HG03558 (cell line): ENCODE measurements at regions not wholly inside any gene's neighbourhood (a gene's known extent, or its start where the extent isn't known, plus 50 kb on each side); places are given as distances from the start of the nearest gene placed in this dataset.

Experiments
- ATAC-seq: cut with Tn5 transposase; IDR thresholded peaks from one replicate; pipeline ENCODE4 v1.9.1; 2021; ENCODE audit warnings: moderate number of reproducible peaks; ENCODE audit not compliant: unreplicated experiment; ENCODE audit errors: extremely low read depth

DNA sequence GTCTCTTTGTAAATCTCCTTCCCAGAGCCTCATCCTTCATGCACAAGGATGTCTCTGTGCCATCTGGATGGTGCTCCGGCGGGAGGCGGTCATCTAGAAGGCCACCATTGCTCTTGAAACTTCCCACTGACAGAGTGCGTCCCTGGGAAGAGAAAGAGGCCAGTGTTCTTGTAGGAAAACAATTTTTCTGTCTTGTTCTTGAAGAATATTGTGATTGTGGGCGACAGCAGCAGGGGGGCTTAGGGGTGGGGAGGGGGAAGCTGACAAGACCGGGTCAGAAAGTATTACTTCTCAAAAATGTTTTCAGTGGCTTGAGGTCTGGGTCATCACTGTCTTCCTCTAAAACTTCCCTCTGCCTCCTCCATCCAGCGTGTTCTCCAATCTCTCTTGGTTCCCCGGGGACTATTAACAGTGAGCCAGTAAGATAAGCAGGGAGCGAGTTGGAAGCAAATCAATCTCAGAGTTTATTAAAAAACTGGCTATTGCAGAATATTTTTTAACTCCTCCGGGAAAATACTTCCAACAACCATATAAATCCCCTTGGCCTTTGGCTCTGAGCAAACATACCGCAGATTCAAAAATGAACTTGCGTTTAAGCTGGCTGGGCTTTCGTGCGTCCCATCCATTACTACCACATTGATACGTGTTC is 597.8 kb upstream of the MGMT start:
- ATAC-seq: no peak

DNA sequence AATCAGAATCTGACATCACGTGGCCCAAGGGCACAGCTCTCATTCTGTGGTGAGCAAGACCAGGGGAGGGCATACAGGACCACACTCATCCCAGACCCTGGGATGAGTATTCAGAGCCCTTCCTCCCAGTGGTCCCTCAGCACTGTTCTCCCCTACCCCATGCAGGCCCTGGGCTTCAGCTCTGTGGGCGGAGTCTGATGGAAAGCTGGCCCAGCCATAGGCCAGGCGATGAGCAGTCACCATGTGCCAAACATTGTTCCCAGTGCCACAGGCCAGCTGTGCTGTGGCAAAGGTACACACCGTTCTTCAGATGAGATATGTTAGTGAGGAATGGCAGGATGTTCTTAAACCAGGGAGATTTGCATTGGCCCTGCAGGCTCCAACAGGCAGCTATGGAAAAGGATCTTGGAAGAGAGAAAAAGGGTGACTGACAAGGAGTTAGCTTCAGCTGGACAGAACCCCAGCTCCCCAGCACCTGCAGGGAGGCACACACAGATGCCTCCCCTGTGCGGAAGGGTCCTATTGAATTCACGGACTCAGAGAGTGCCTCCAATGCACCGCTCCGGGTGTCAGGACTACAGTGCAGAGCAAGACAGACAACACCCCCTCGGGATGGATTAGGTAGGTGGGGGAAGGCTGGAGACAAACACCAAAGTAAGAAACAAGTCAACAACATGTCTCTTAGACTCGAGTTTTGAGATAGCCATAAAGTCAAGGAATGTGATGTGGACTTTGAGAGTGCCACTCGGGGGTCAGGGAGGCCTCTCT is 596.0 kb upstream of the MGMT start:
- no peak for ATAC-seq

GRCh38 chr10:128871671-128872231 is 595.3 kb upstream of the MGMT start:
- no peak for ATAC-seq

- no peak for ATAC-seq
These were observed 593.5 kb upstream of the MGMT start for GRCh38 chr10:128873411-128874054.

DNA sequence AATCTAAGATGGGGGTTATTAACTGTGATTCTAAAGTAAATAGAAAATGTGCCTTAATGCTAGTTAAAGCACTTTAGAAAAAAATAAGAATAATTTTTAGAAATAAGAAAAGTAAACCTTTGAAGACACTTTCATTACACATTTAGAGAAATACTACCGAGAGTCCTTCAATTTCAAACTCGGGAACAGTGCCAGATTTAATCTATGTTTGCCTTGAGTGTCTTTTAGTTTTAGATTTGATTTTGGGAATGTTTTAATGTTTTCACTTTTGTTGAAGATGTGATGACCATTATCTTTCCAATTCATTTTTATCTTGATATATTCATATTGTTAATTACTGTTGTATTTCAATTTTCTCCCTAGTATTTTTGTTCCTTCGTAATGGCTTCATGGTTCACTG is 592.7 kb upstream of the MGMT start:
- no peak for ATAC-seq

- ATAC-seq: no peak
These were observed 591.9 kb upstream of the MGMT start for GRCh38 chr10:128875030-128875744.

DNA sequence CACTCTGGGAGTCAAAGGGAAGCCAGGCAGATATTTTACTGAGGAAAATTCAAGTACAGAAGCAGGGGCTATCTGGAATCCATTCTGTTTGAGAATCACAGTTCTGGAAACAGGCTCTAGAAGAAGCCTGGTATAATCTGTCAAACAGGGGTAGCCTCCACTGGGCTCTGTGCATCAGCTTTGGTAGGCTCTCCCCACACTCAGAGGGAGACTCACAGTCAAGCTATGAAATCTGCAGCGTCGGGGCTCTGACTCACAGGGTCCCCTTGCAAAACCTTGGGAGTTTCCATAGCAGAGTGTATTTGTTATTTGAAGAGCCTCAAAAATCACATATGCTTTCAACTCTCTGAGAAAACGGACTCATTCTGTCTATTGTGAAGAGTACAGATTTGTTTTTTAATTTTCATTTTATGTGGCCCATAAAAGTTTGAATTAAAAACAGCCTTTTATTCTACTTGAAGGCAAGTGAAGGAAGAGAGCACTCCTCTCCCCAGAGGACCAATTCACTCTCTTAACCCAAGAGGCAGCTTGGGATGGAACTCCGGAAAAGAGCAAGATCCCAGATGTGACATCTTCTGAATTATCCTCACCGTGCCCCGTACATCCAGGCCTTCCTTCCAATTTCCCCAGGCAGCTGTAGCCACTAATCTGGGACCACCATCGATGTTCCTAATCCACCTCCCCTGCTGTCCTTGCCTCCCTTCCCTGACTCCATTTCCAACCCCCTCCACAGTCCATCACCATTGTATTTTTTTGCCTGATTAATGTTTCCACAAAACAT is 590.9 kb upstream of the MGMT start:
- ATAC-seq: no peak

- no peak for ATAC-seq
These were observed 589.9 kb upstream of the MGMT start for GRCh38 chr10:128877141-128877540.

- ATAC-seq: no peak
These were observed 589.1 kb upstream of the MGMT start for GRCh38 chr10:128877936-128878335.

- ATAC-seq: no peak
These were observed 588.0 kb upstream of the MGMT start for GRCh38 chr10:128879030-128879429.

DNA sequence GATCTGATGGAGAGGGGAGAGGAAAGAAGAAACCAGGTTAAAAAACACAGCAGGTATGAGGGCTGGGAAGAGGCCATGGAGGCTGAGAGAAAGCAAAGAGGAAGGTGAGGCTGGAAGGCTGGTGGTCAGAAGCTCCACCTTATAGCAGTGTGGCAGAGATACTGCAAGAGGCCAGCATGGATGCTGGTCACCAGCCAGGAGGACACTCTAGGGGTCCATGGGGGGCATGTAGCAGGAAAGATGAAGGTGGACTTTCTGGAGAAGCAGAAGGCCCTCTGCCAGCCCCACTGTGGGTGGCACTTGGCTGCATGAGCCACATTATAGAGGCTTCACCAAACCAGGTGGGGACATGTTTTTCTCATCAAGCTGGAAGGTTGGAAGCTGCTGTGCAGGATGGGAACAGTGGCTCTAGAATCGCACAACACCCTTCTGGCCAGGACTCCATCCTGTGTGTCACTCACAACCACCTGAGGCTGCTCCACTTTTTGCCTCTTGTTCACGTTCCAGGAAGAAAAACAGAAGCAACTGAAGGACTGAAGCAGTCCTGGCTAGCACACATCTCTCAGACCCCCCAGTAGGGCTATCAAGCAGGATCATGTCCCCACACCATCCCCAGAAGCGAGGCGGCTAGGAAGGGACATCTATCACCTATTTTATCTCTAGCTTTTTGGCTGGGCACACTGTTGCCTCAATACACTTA is 587.5 kb upstream of the MGMT start:
- ATAC-seq: no peak

DNA sequence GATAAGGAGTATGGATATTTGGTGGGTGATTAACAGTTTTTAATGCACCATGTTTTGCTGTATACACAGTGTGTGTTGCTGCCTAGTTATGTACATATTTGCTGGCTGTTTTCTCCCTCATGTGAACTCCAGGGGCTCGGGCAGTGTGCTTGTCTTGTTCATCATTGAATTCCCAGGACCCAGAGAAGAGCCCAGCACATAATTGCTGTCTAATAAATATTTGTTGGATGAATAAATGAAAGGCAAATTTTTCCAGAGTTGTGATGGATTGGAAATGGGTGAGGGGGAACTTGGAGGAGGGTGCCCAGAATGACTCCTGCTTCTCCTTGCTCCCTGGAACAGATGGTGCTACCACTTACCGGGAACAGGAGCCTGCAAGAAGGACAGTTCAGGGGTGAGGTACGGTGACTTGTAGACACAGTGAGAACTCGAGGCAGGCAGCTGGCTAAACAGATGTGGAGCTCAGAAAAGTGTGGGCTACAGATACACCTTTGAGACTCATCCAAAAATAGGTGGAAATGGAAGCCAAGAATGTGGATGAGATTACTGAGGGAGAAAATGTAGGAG is 586.8 kb upstream of the MGMT start:
- ATAC-seq: no peak

GRCh38 chr10:128881086-128881485 is 586.0 kb upstream of the MGMT start:
- ATAC-seq: no peak

- ATAC-seq: no peak
These were observed 583.6 kb upstream of the MGMT start for GRCh38 chr10:128883231-128884032.

- ATAC-seq: no peak
These were observed 583.0 kb upstream of the MGMT start for GRCh38 chr10:128884033-128884425.

GRCh38 chr10:128884496-128885072 is 582.5 kb upstream of the MGMT start:
- no peak for ATAC-seq

- ATAC-seq: no peak
These were observed 581.2 kb upstream of the MGMT start for GRCh38 chr10:128885573-128886555.
